H9 (cell line): ENCODE measurements at regions not wholly inside any gene's neighbourhood (a gene's known extent, or its start where the extent isn't known, plus 50 kb on each side); places are given as distances from the start of the nearest gene placed in this dataset.
A peak's percentile ranks its signal among the peaks of the same experiment; 100 is the strongest.

ENCODE experiments used
- DNase-seq: peaks from one replicate; pipeline ENCODE4 v3.0.0-alpha.2; 2017
- H2AFZ ChIP-seq: one replicate; pipeline ENCODE4 v1.6.1; 2013; ENCODE audit warnings: mild to moderate bottlenecking, low read length, control low read depth, moderate library complexity
- H2AK5ac ChIP-seq: 2 replicates; pipeline ENCODE4 v1.6.1; 2013; ENCODE audit warnings: low read length, control low read depth, mixed read lengths; ENCODE audit not compliant: insufficient read length
- H2BK120ac ChIP-seq: one replicate; pipeline ENCODE4 v1.6.1; 2013; ENCODE audit warnings: low read depth, mild to moderate bottlenecking, low read length, control low read depth, inconsistent platforms; ENCODE audit not compliant: poor library complexity, severe bottlenecking
- H2BK12ac ChIP-seq: 2 replicates; pipeline ENCODE4 v1.6.1; 2013; ENCODE audit warnings: low read length, control low read depth, mixed read lengths, low read depth; ENCODE audit not compliant: insufficient read length
- H2BK15ac ChIP-seq: 2 replicates; pipeline ENCODE4 v1.6.1; 2013; ENCODE audit warnings: low read depth, low read length, control low read depth
- H2BK20ac ChIP-seq: one replicate; pipeline ENCODE4 v1.6.1; 2013; ENCODE audit warnings: low read depth, mild to moderate bottlenecking, low read length, control low read depth, inconsistent platforms; ENCODE audit not compliant: poor library complexity, severe bottlenecking
- H2BK5ac ChIP-seq: 2 replicates; pipeline ENCODE4 v1.6.1; 2013; ENCODE audit warnings: low read length, control low read depth, mixed read lengths; ENCODE audit not compliant: insufficient read length
- H3K14ac ChIP-seq: 2 replicates; pipeline ENCODE4 v1.6.1; 2013; ENCODE audit warnings: low read length, control low read depth; ENCODE audit not compliant: insufficient read depth
- H3K18ac ChIP-seq: 2 replicates; pipeline ENCODE4 v1.6.1; 2013; ENCODE audit warnings: low read depth, mild to moderate bottlenecking, mixed read lengths, low read length, control low read depth; ENCODE audit not compliant: insufficient read length
- H3K23ac ChIP-seq: 2 replicates; pipeline ENCODE4 v1.6.1; 2013; ENCODE audit warnings: low read length, control low read depth, mixed read lengths, low read depth; ENCODE audit not compliant: insufficient read length
- H3K23me2 ChIP-seq: 2 replicates; pipeline ENCODE4 v1.6.1; 2013; ENCODE audit warnings: low read depth, mild to moderate bottlenecking, mixed read lengths, low read length, control low read depth; ENCODE audit not compliant: insufficient read length, poor library complexity, severe bottlenecking
- H3K27ac ChIP-seq: 2 replicates; pipeline ENCODE4 v1.5.1; 2013; ENCODE audit warnings: low read length, control low read depth, mixed read lengths, low read depth; ENCODE audit not compliant: insufficient read length
- H3K27me3 ChIP-seq: 2 replicates; pipeline ENCODE4 v1.6.1; 2013; ENCODE audit warnings: low read length, control low read depth, inconsistent platforms; ENCODE audit not compliant: insufficient read depth
- H3K4ac ChIP-seq: 2 replicates; pipeline ENCODE4 v1.6.1; 2013; ENCODE audit warnings: low read depth, mild to moderate bottlenecking, control low read depth, inconsistent platforms, low read length, moderate library complexity
- H3K4me1 ChIP-seq: 2 replicates; pipeline ENCODE4 v1.6.1; 2013; ENCODE audit warnings: low read length, control low read depth, inconsistent platforms; ENCODE audit not compliant: insufficient read depth
- H3K4me2 ChIP-seq: 2 replicates; pipeline ENCODE4 v1.6.1; 2013; ENCODE audit warnings: low read length, control low read depth, mixed read lengths; ENCODE audit not compliant: insufficient read length, insufficient read depth
- H3K56ac ChIP-seq: 2 replicates; pipeline ENCODE4 v1.6.1; 2013; ENCODE audit warnings: low read depth, mild to moderate bottlenecking, mixed read lengths, low read length, control low read depth; ENCODE audit not compliant: insufficient read length
- H3K79me1 ChIP-seq: 2 replicates; pipeline ENCODE4 v1.6.1; 2013; ENCODE audit warnings: low read depth, mild to moderate bottlenecking, moderate library complexity, low read length, control low read depth, inconsistent platforms; ENCODE audit not compliant: insufficient read depth, poor library complexity, severe bottlenecking
- H3K79me2 ChIP-seq: 2 replicates; pipeline ENCODE4 v1.6.1; 2013; ENCODE audit warnings: low read length, control low read depth, inconsistent platforms; ENCODE audit not compliant: insufficient read depth
- H3K9ac ChIP-seq: 2 replicates; pipeline ENCODE4 v1.6.1; 2013; ENCODE audit warnings: low read length, control low read depth, mixed read lengths; ENCODE audit not compliant: insufficient read length; ENCODE audit errors: extremely low read depth
- H3K9me3 ChIP-seq: one replicate; pipeline ENCODE4 v1.6.1; 2013; ENCODE audit warnings: low read depth, low read length, inconsistent platforms; ENCODE audit not compliant: control insufficient read depth
- H3T11ph ChIP-seq: one replicate; pipeline ENCODE4 v1.6.1; 2013; ENCODE audit warnings: mild to moderate bottlenecking, low read length, control low read depth, inconsistent platforms
- H4K20me1 ChIP-seq: one replicate; pipeline ENCODE4 v1.6.1; 2013; ENCODE audit not compliant: control insufficient read depth, insufficient read length, insufficient read depth
- H4K5ac ChIP-seq: 2 replicates; pipeline ENCODE4 v1.6.1; 2013; ENCODE audit warnings: low read depth, mild to moderate bottlenecking, mixed read lengths, low read length, control low read depth; ENCODE audit not compliant: insufficient read length
- H4K8ac ChIP-seq: replicated peaks from 2 replicates; pipeline ENCODE4 v1.6.1; 2013; ENCODE audit warnings: low read length, control low read depth, mixed read lengths, low read depth; ENCODE audit not compliant: insufficient read length
- H4K91ac ChIP-seq: 2 replicates; pipeline ENCODE4 v1.6.1; 2013; ENCODE audit warnings: low read depth, mild to moderate bottlenecking, moderate library complexity, mixed read lengths, low read length, control low read depth; ENCODE audit not compliant: insufficient read length
- H3K27ac Mint-ChIP-seq, 3 experiments: 2 replicates in 2 of 3; 3 replicates in 1 of 3; pipeline ENCODE4 v1.8.0; 2020 to 2021; ENCODE audit warnings: mixed read lengths in 3 of 3, mild to moderate bottlenecking in 1 of 3, moderate library complexity in 1 of 3
- H3K27me3 Mint-ChIP-seq: 2 replicates; pipeline ENCODE4 v1.8.0; 2021; ENCODE audit warnings: low read depth, mild to moderate bottlenecking, moderate library complexity, mixed read lengths
- H3K36me3 Mint-ChIP-seq, 3 experiments: 2 replicates in 2 of 3; 3 replicates in 1 of 3; pipeline ENCODE4 v1.8.0; 2020 to 2021; ENCODE audit warnings: low read depth in 3 of 3, mixed read lengths in 3 of 3; ENCODE audit not compliant: insufficient read depth in 1 of 3
- H3K4me1 Mint-ChIP-seq, 2 experiments: 2 replicates each; pipeline ENCODE4 v1.8.0; 2020; ENCODE audit warnings: mixed read lengths in 2 of 2
- H3K4me3 Mint-ChIP-seq, 2 experiments: 2 replicates in 1 of 2; 3 replicates in 1 of 2; pipeline ENCODE4 v1.8.0; 2020 to 2021; ENCODE audit warnings: mild to moderate bottlenecking in 2 of 2, mixed read lengths in 2 of 2, moderate library complexity in 1 of 2
- H3K9me3 Mint-ChIP-seq, 2 experiments: 2 replicates in 1 of 2; 3 replicates in 1 of 2; pipeline ENCODE4 v1.8.0; 2020; ENCODE audit warnings: mild to moderate bottlenecking in 2 of 2, mixed read lengths in 2 of 2, moderate library complexity in 1 of 2
- CTCF ChIP-seq: fragments of 200-600 bp; sonication (generic); conservative IDR thresholded peaks from 3 replicates; pipeline ENCODE4 v1.8.0; 2021; ENCODE audit warnings: antibody characterized with exemption, mild to moderate bottlenecking
- WGBS: extraction: QIAGEN DNeasy Blood & Tissue Kit; methylation state at CpG from one replicate; pipeline ENCODE4 v1.1.7; 2013; ENCODE audit warnings: missing lambda C conversion rate, low lambda C conversion rate, mixed read lengths; ENCODE audit not compliant: insufficient read length; ENCODE audit errors: extremely low coverage; 5-methylcytosine and 5-hydroxymethylcytosine counted together

- no peaks in the 10 kb centered on the region for H3K9me3 ChIP-seq
- no peaks in the 10 kb centered on the region for H3K27me3 ChIP-seq
- H3K4ac ChIP-seq, result no peak overlapping the region
- no peak overlapping the region for H2BK5ac ChIP-seq
- H3K27ac ChIP-seq, result no peak overlapping the region
- H3K9ac ChIP-seq, result no peak overlapping the region
- DNase-seq, result peak; percentile 49
- no peak overlapping the region for H3K27ac Mint-ChIP-seq
- H3K23ac ChIP-seq, result no peak overlapping the region
- H3K4me1 ChIP-seq, result no peaks in the 10 kb centered on the region
- no peak overlapping the region for H2BK15ac ChIP-seq
- H4K5ac ChIP-seq, result no peak overlapping the region
- no peak overlapping the region for H2BK120ac ChIP-seq
- no peak overlapping the region for H3K14ac ChIP-seq
- no peaks in the 10 kb centered on the region for H3K9me3 Mint-ChIP-seq
- H3K4me3 Mint-ChIP-seq, result no peak overlapping the region
- TF ChIP-seq CTCF, result no peak
- H2BK12ac ChIP-seq, result no peak overlapping the region
- no peak overlapping the region for H4K91ac ChIP-seq
- H3K36me3 Mint-ChIP-seq, result no peaks in the 10 kb centered on the region; a peak in 1 of 7 replicates
- no peak overlapping the region for H2BK20ac ChIP-seq
- no peak overlapping the region for H2AFZ ChIP-seq
- no peaks in the 10 kb centered on the region for H4K20me1 ChIP-seq
- H3K23me2 ChIP-seq, result no peaks in the 10 kb centered on the region
- H2AK5ac ChIP-seq, result no peak overlapping the region
- no peak overlapping the region for H4K8ac ChIP-seq
- H3K18ac ChIP-seq, result no peak overlapping the region
- H3K27me3 Mint-ChIP-seq, result no peaks in the 10 kb centered on the region
- peaks cover 9 to 10% of the 10 kb centered on the region in 2 experiments for H3K4me1 Mint-ChIP-seq
- no peak overlapping the region for H3K56ac ChIP-seq
- no peak overlapping the region for H3T11ph ChIP-seq
- no CpG with 5 or more reads among the region's 4 CpGs for WGBS
- H3K4me2 ChIP-seq, result no peak overlapping the region
- H3K79me2 ChIP-seq, result no peaks in the 10 kb centered on the region
- no peaks in the 10 kb centered on the region for H3K79me1 ChIP-seq
Measured at GRCh38 chr5:91670563-91670962, 287.4 kb upstream of the ARRDC3 start.
